Endothelial cell of umbilical vein (primary cell): ENCODE measurements at regions not wholly inside any gene's neighbourhood (a gene's known extent, or its start where the extent isn't known, plus 50 kb on each side); places are given as distances from the start of the nearest gene placed in this dataset.
"Not testable (repeated sequence)": the region's sequence is repeated elsewhere in the genome, so short reads cannot be mapped to it uniquely, and the experiment has no call there.

ENCODE experiments used
- BruUV-seq: library from RNA; stranded (reverse); fragments of 400-500 nt; replicated peaks from 2 replicates; lab custom pipeline; 2021; lab: Mats Ljungman, UMichigan
- CTCF ChIA-PET: fragments of 300-600, 350-600 bp; sonication (Branson Sonifier 250); formaldehyde crosslinking; loops from one replicate; lab custom pipeline; 2021; ENCODE audit warnings: antibody characterized with exemption, inconsistent platforms; lab: Charles Lee
- POLR2A ChIA-PET: fragments of 300-600, 350-600 bp; sonication (Branson Sonifier 250); formaldehyde crosslinking; loops from one replicate; lab custom pipeline; 2021; ENCODE audit warnings: antibody characterized with exemption, inconsistent platforms; lab: Charles Lee
- DNase-seq: peaks from one replicate; pipeline ENCODE4 v3.0.0-alpha.2; 2011; ENCODE audit warnings: low read depth, low spot score
- FAIRE-seq: peaks from 2 replicates; lab custom pipeline; 2011; peaks lifted over from hg19 to GRCh38; lab: Jason Lieb, UNC
- H2AFZ ChIP-seq: 2 replicates; pipeline ENCODE4 v1.6.0; 2012; ENCODE audit warnings: low read depth, low read length, control low read depth, inconsistent platforms
- H3K27ac ChIP-seq: 2 replicates; pipeline ENCODE4 v1.5.1; 2011; ENCODE audit warnings: low read depth, mild to moderate bottlenecking, control low read depth, low read length, moderate library complexity; ENCODE audit not compliant: insufficient read depth
- H3K27me3 ChIP-seq, 2 experiments: 2 replicates each; pipeline versions ENCODE4 v1.6.0 to v1.6.1; 2011; ENCODE audit warnings: low read length in 2 of 2, mixed read lengths in 1 of 2; ENCODE audit not compliant: control insufficient read depth in 2 of 2, insufficient read depth in 2 of 2
- H3K36me3 ChIP-seq, 2 experiments: 2 replicates in 1 of 2; 3 replicates in 1 of 2; pipeline ENCODE4 v1.5.1; 2011; ENCODE audit warnings: low read length in 2 of 2, mild to moderate bottlenecking in 1 of 2, moderate library complexity in 1 of 2; ENCODE audit not compliant: control insufficient read depth in 2 of 2, insufficient read depth in 2 of 2; ENCODE audit errors: extremely low read depth in 1 of 2
- H3K4me1 ChIP-seq: 3 replicates; pipeline ENCODE4 v1.5.1; 2011; ENCODE audit warnings: mild to moderate bottlenecking, low read length; ENCODE audit not compliant: control insufficient read depth, insufficient read depth; ENCODE audit errors: extremely low read depth
- H3K4me2 ChIP-seq: 2 replicates; pipeline ENCODE4 v1.6.1; 2011; ENCODE audit warnings: low read length, control low read depth, mixed read lengths; ENCODE audit not compliant: insufficient read depth
- H3K4me3 ChIP-seq, 3 experiments: fragments of 200-600 bp in 1 of 3; sonication (generic), shearing (Covaris generic) in 1 of 3; replicated peaks in 1 of 3; 2 replicates each; pipeline ENCODE4 v1.5.1; 2011 to 2016; ENCODE audit warnings: control low read depth in 3 of 3, low read length in 3 of 3, mild to moderate bottlenecking in 2 of 3, inconsistent platforms in 1 of 3, low read depth in 1 of 3, moderate library complexity in 1 of 3; ENCODE audit not compliant: insufficient read depth in 1 of 3
- H3K79me2 ChIP-seq: 2 replicates; pipeline ENCODE4 v1.6.0; 2012; ENCODE audit warnings: low read length, inconsistent platforms; ENCODE audit not compliant: control insufficient read depth, insufficient read depth
- H3K9ac ChIP-seq: replicated peaks from 2 replicates; pipeline ENCODE3; 2011; ENCODE audit warnings: low read length, control low read depth; ENCODE audit not compliant: insufficient read depth; ENCODE audit errors: extremely low read depth
- H3K9me1 ChIP-seq: replicated peaks from 3 replicates; pipeline ENCODE4 v1.6.0; 2011; ENCODE audit warnings: mild to moderate bottlenecking, low read length; ENCODE audit not compliant: control insufficient read depth, insufficient read depth; ENCODE audit errors: extremely low read depth
- H3K9me3 ChIP-seq: replicated peaks from 2 replicates; pipeline ENCODE4 v1.5.1; 2012; ENCODE audit warnings: low read length, inconsistent platforms; ENCODE audit not compliant: control insufficient read depth, insufficient read depth
- H4K20me1 ChIP-seq: replicated peaks from 2 replicates; pipeline ENCODE3; 2011; ENCODE audit warnings: mild to moderate bottlenecking, low read length; ENCODE audit not compliant: control insufficient read depth, insufficient read depth; ENCODE audit errors: extremely low read depth
- dilution Hi-C: fragments of 300-500 bp; cut with MboI; formaldehyde crosslinking; loops from one replicate; pipeline ENCODE4 v1.15.0; 2019; ENCODE audit warnings: low sequenced_read_pairs; ENCODE audit not compliant: extremely low pct_ligation_motif_present
- intact Hi-C: fragments of 100-400 bp; cut with micrococcal nuclease; formaldehyde crosslinking; loops from one replicate; pipeline ENCODE4 v1.10.0; 2022

- H3K4me1 ChIP-seq, H3K27ac ChIP-seq, H3K9ac ChIP-seq, H2AFZ ChIP-seq, DNase-seq, H3K27me3 ChIP-seq, intact Hi-C loops, H3K36me3 ChIP-seq, H4K20me1 ChIP-seq, dilution Hi-C loops, H3K9me3 ChIP-seq, H3K9me1 ChIP-seq, CTCF ChIA-PET, BruUV-seq, H3K4me3 ChIP-seq, H3K4me2 ChIP-seq, FAIRE-seq, H3K79me2 ChIP-seq, POLR2A ChIA-PET: not testable (repeated sequence)
These were observed 310.9 kb downstream of the GOLGA6L6 start for GRCh38 chr15:20230656-20231055.

GRCh38 chr15:20228791-20229190 lies 312.8 kb downstream of the GOLGA6L6 start:
- DNase-seq, CTCF ChIA-PET, BruUV-seq, H4K20me1 ChIP-seq, H3K4me3 ChIP-seq, H3K36me3 ChIP-seq, H3K27ac ChIP-seq, H3K9me3 ChIP-seq, H3K9ac ChIP-seq, H3K9me1 ChIP-seq, FAIRE-seq, H3K4me1 ChIP-seq, intact Hi-C loops, POLR2A ChIA-PET, H2AFZ ChIP-seq, H3K27me3 ChIP-seq, H3K79me2 ChIP-seq, dilution Hi-C loops, H3K4me2 ChIP-seq: not testable (repeated sequence)

- H4K20me1 ChIP-seq, FAIRE-seq, H3K9me3 ChIP-seq: not testable (repeated sequence)
These were observed 314.3 kb downstream of the GOLGA6L6 start for GRCh38 chr15:20227119-20227853.

GRCh38 chr15:20226531-20226930 lies 315.1 kb downstream of the GOLGA6L6 start:
- H3K4me2 ChIP-seq, H3K9ac ChIP-seq, H3K27ac ChIP-seq, H3K4me3 ChIP-seq, H4K20me1 ChIP-seq, FAIRE-seq, dilution Hi-C loops, BruUV-seq, H3K4me1 ChIP-seq, CTCF ChIA-PET, H3K36me3 ChIP-seq, POLR2A ChIA-PET, H3K79me2 ChIP-seq, H3K9me1 ChIP-seq, H3K27me3 ChIP-seq, DNase-seq, intact Hi-C loops, H3K9me3 ChIP-seq, H2AFZ ChIP-seq: not testable (repeated sequence)

More at GRCh38 chr15:20227119-20227853, 314.3 kb downstream of the GOLGA6L6 start:
- H3K79me2 ChIP-seq, H3K4me1 ChIP-seq, H3K36me3 ChIP-seq, H3K4me3 ChIP-seq, POLR2A ChIA-PET, DNase-seq, H3K27ac ChIP-seq, intact Hi-C loops, dilution Hi-C loops, H3K27me3 ChIP-seq, H3K9ac ChIP-seq, CTCF ChIA-PET, H2AFZ ChIP-seq, BruUV-seq, H3K9me1 ChIP-seq, H3K4me2 ChIP-seq: not testable (repeated sequence)
